ENCODE measurements at regions not wholly inside any gene's neighbourhood (a gene's known extent, or its start where the extent isn't known, plus 50 kb on each side); places are given as distances from the start of the nearest gene placed in this dataset.
"Not testable (repeated sequence)": the region's sequence is repeated elsewhere in the genome, so short reads cannot be mapped to it uniquely, and the experiment has no call there.

DNA sequence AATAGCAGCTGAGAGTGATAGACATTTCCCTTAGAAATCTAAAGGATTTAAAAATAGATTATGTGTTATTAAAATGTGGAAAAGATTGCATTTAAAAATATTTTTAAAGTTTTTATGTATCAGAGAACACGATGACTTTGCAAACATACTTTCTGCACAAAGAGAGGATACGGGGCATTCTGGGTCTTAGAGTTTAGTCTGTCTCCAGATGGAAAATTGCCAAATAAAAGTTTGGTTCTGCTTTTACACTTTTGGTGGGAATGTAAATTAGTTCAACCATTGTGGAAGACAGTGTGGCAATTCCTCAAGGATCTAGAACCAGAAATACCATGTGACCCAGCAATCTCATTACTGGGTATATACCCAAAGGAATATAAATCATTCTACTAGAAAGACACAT lies 355.2 kb downstream of the NDFIP2 start:
- TF ChIP-seq, protein P1, sequence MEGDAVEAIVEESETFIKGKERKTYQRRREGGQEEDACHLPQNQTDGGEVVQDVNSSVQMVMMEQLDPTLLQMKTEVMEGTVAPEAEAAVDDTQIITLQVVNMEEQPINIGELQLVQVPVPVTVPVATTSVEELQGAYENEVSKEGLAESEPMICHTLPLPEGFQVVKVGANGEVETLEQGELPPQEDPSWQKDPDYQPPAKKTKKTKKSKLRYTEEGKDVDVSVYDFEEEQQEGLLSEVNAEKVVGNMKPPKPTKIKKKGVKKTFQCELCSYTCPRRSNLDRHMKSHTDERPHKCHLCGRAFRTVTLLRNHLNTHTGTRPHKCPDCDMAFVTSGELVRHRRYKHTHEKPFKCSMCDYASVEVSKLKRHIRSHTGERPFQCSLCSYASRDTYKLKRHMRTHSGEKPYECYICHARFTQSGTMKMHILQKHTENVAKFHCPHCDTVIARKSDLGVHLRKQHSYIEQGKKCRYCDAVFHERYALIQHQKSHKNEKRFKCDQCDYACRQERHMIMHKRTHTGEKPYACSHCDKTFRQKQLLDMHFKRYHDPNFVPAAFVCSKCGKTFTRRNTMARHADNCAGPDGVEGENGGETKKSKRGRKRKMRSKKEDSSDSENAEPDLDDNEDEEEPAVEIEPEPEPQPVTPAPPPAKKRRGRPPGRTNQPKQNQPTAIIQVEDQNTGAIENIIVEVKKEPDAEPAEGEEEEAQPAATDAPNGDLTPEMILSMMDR (IDR thresholded peaks at IDR 0.05; ENCODE audit: low read depth, low read length, missing input control): not testable (repeated sequence)
- not testable (repeated sequence) for TF ChIP-seq JUND (IDR thresholded peaks at IDR 0.05); YY1 (IDR thresholded peaks at IDR 0.05); SP1 (IDR thresholded peaks at IDR 0.05); RAD21 (IDR thresholded peaks at IDR 0.05); FOXA1 (IDR thresholded peaks at IDR 0.05); GABPA (IDR thresholded peaks at IDR 0.05 in 1 of 2, conservative IDR thresholded peaks at IDR 0.05 in 1 of 2); RXRA (IDR thresholded peaks at IDR 0.05)
- TF ChIP-seq, protein P2, sequence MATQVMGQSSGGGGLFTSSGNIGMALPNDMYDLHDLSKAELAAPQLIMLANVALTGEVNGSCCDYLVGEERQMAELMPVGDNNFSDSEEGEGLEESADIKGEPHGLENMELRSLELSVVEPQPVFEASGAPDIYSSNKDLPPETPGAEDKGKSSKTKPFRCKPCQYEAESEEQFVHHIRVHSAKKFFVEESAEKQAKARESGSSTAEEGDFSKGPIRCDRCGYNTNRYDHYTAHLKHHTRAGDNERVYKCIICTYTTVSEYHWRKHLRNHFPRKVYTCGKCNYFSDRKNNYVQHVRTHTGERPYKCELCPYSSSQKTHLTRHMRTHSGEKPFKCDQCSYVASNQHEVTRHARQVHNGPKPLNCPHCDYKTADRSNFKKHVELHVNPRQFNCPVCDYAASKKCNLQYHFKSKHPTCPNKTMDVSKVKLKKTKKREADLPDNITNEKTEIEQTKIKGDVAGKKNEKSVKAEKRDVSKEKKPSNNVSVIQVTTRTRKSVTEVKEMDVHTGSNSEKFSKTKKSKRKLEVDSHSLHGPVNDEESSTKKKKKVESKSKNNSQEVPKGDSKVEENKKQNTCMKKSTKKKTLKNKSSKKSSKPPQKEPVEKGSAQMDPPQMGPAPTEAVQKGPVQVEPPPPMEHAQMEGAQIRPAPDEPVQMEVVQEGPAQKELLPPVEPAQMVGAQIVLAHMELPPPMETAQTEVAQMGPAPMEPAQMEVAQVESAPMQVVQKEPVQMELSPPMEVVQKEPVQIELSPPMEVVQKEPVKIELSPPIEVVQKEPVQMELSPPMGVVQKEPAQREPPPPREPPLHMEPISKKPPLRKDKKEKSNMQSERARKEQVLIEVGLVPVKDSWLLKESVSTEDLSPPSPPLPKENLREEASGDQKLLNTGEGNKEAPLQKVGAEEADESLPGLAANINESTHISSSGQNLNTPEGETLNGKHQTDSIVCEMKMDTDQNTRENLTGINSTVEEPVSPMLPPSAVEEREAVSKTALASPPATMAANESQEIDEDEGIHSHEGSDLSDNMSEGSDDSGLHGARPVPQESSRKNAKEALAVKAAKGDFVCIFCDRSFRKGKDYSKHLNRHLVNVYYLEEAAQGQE (IDR thresholded peaks at IDR 0.05): not testable (repeated sequence)

All from liver (tissue), 3 donors.